WTC11 (cell line): ENCODE measurements at regions not wholly inside any gene's neighbourhood (a gene's known extent, or its start where the extent isn't known, plus 50 kb on each side); places are given as distances from the start of the nearest gene placed in this dataset.

Experiments used
- ERG ChIP-seq: fragments of 250-450 bp; sonication (Bioruptor Pico); IDR thresholded peaks from 2 replicates; pipeline ENCODE4 v1.8.0; 2021; ENCODE audit warnings: mild to moderate bottlenecking
- ESRRA ChIP-seq: sonication (generic); formaldehyde crosslinking; IDR thresholded peaks from 2 replicates; pipeline ENCODE4 v1.8.1; 2022; ENCODE audit warnings: mild to moderate bottlenecking, missing genetic modification reagents, borderline replicate concordance
- NR3C1 ChIP-seq: sonication (generic); formaldehyde crosslinking; conservative IDR thresholded peaks from 2 replicates; pipeline ENCODE4 v1.8.1; 2023; ENCODE audit warnings: low read depth, mild to moderate bottlenecking, missing genetic modification reagents
- TF ChIP-seq, protein P1 (sequence below): fragments of 200-600 bp; IDR thresholded peaks from 2 replicates; pipeline ENCODE4 v1.8.0; 2022; ENCODE audit warnings: antibody characterized with exemption

DNA sequence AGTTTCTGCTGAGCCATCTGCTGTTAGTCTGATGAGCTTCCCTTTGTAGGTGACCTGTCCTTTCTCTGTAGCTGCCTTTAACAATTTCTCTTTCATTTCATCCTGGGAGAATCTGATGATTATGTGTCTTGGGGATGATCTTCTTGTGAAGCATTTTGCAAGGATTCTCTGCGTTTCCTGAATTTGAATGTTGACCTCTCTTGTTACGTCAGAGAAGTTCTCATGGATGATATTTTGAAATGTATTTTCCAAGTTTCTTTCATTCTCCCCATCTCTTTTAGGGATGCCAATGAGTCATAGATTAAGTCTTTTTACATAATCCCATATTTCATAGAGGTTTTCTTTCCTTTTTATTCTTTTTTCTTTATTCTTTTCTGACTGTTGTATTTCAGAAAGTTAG, 184.2 kb upstream of the BET1 start:
- no peak for TF ChIP-seq ERG (CRISPR knock-in tag)
- no peak for TF ChIP-seq NR3C1 (CRISPR knock-in tag)
- no peak for TF ChIP-seq ESRRA (CRISPR knock-in tag)
- TF ChIP-seq, protein P1, sequence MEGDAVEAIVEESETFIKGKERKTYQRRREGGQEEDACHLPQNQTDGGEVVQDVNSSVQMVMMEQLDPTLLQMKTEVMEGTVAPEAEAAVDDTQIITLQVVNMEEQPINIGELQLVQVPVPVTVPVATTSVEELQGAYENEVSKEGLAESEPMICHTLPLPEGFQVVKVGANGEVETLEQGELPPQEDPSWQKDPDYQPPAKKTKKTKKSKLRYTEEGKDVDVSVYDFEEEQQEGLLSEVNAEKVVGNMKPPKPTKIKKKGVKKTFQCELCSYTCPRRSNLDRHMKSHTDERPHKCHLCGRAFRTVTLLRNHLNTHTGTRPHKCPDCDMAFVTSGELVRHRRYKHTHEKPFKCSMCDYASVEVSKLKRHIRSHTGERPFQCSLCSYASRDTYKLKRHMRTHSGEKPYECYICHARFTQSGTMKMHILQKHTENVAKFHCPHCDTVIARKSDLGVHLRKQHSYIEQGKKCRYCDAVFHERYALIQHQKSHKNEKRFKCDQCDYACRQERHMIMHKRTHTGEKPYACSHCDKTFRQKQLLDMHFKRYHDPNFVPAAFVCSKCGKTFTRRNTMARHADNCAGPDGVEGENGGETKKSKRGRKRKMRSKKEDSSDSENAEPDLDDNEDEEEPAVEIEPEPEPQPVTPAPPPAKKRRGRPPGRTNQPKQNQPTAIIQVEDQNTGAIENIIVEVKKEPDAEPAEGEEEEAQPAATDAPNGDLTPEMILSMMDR = no peak
